A549 (cell line): ENCODE measurements at regions not wholly inside any gene's neighbourhood (a gene's known extent, or its start where the extent isn't known, plus 50 kb on each side); places are given as distances from the start of the nearest gene placed in this dataset.

Experiments used
- BHLHE40 ChIP-seq: IDR thresholded peaks from 2 replicates; pipeline ENCODE4 v1.6.1; 2012; ENCODE audit warnings: low read depth, low read length, inconsistent platforms
- CBX2 ChIP-seq: fragments of 200-600 bp; sonication (generic); IDR thresholded peaks from 2 replicates; pipeline ENCODE4 v1.6.1; 2016; ENCODE audit warnings: low read depth, mild to moderate bottlenecking, borderline replicate concordance
- CTCF ChIP-seq: fragments of >200 bp; sonication (Bioruptor Twin); formaldehyde crosslinking; IDR thresholded peaks from 3 replicates; pipeline ENCODE4 v1.5.1; 2016
- HOXA7 ChIP-seq: fragments of 250-450 bp; sonication (Bioruptor Pico); IDR thresholded peaks from 2 replicates; pipeline ENCODE4 v1.5.0; 2020; ENCODE audit warnings: mild to moderate bottlenecking, moderate library complexity
- POLR2A ChIP-seq: IDR thresholded peaks from 2 replicates; pipeline ENCODE4 v1.6.1; 2012; ENCODE audit warnings: mild to moderate bottlenecking, low read length
- RFX5 ChIP-seq: fragments of 450-650 bp; IDR thresholded peaks from 2 replicates; pipeline ENCODE4 v1.7.1; 2014; ENCODE audit warnings: antibody characterized with exemption, mild to moderate bottlenecking, moderate library complexity
- TF ChIP-seq, protein P1 (sequence below): IDR thresholded peaks from 2 replicates; pipeline ENCODE4 v1.6.1; 2012

DNA sequence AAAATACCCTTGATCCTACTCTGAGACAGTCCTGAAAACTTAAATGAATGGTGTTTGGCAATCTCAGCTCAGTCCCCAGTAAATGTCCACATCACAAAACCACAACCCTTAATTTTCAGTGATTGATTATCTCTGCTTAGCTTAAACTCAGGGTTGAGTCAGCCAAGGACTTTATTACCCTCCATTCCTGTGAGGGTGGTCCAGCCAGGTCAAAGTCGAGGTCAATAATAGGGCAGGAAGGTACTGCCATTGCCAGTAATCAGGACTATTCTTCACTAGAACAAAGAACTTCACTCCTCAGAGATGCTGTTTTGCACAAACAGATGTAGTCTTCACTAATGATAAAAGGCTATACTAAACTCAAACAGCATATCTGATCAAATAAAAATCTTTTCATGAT, 499.4 kb downstream of the ISL1 start:
- TF ChIP-seq CTCF: no peak
- TF ChIP-seq POLR2A: no peak
- TF ChIP-seq BHLHE40: no peak
- TF ChIP-seq, protein P1, sequence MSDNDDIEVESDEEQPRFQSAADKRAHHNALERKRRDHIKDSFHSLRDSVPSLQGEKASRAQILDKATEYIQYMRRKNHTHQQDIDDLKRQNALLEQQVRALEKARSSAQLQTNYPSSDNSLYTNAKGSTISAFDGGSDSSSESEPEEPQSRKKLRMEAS: no peak
- no peak for TF ChIP-seq CBX2
- no peak for TF ChIP-seq HOXA7 (CRISPR knock-in tag)
- TF ChIP-seq RFX5: no peak
